ENCODE measurements at regions not wholly inside any gene's neighbourhood (a gene's known extent, or its start where the extent isn't known, plus 50 kb on each side); places are given as distances from the start of the nearest gene placed in this dataset.
"Not testable (repeated sequence)": the region's sequence is repeated elsewhere in the genome, so short reads cannot be mapped to it uniquely, and the experiment has no call there.

DNA sequence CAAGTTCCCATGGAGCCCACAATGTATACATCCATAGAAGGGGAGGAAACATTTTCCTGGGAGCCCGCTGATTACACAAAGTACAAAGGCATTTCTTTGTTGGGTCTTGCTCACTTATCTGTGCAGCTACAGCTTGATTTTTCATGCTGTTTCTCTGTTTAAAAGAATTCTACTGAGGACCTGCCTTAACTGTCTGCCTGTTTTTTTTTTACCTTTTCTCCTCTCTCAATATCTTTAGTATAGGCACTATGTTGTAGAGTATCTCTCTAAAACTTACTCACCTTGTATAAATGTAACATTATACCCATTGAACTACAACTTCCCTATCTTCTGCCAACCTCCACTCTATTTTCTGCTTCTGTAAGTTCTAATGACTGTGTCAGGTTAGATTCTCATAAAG is 494.6 kb upstream of the EPHA5 start:
- DNase-seq (ENCODE audit: low read depth): no peak

DNA sequence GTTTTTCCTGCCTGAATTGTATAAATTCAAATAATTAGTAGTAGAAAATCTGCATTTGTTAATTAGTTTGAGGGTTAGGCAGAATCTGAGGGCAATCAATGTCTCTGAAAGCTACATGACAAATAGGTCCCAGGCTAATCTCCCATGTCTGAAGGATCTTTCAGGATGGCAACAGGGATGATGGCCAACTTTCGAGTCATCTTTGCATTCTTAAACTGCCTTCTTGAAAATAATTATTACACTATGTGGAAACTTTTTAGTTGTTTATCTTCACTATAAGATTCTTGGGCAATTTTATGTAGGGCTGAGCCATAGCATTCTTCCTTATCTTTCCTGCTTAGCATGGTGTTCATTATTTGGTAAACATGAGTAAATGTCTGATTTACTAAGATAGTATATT is 490.3 kb upstream of the EPHA5 start:
- DNase-seq (ENCODE audit: low read depth): no peak

DNA sequence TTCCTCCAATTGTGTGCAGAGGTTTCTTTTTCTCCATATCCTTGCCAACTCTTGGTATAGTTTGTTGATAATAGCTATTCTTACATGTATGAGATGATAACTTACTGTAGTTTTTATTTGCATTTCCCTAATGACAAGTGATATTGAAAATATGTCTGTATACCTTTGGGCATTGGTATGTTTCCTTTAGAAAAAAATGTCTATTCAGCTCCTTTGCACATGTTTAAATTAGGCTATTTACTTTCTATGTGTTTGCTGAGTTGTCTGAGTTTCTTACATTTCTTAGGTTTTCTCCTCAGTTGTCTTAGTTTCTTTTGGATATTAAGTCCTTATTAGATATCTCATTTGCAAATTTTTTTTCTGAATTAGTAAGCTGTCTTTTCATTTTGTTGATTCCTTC is 487.3 kb upstream of the EPHA5 start:
- no peak for DNase-seq (ENCODE audit: low read depth)

DNA sequence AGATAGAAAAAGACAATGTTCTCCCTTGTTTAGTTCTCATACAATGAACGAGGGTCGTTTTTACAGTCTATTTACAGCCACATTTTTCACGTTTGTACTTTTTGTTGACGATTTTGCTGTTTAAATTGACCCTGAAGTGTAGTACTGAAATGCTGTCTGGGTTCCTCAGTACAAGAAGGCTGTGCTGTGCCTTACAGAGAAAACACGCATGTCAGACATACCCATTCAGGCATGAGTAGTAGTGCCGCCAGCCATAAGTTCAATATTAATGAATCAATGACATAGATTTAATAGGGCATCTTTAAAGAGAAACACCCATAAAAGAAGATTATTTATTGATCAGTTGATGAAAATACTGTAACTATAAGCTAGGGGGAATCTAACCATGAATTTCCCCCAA is 459.8 kb upstream of the EPHA5 start:
- DNase-seq (ENCODE audit: low read depth): no peak

DNA sequence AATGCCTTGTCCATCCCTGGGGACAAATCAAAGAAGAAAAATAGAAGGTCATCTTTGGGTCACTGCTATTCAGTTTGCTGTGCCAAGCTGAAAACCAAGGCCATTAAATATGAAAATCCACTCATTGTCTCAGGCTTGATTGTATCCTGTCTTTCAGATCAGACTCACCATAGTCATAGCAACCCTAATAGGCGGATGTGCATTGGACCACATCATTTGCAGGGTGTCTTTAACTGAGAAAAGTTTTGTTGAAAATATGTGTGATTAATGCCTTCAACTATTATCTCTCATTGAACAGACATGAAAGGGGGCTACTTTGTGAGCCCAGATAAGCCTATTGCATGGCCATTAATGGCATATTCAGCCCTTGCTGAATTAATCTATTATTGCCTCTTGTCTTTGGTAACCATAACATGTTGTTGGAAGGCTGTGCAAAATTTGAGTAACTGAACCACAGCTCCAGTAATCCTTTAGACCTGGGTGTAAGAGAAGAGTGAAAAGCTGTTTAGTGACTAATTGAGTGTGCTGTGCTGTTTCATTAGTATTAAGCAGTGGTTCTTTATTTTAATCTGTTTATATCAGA is 453.6 kb upstream of the EPHA5 start:
- no peak for DNase-seq (ENCODE audit: low read depth)

DNA sequence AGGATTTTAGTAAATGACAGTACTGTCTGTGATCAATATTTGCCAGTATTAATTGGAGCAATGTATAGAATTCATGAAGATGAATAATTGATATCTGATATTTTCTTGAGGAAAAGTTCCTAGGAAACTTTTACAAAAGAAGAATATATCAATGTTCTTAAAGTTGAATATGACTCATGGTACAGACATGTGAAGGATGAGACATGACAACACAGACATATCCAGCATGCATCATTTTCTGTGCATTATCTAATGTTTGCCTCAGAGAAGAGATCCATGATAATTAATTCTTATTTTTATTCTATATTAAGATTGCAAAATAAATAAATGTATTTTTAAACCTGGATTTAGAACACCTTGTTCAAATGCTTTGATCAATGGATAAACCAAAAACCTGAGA is 452.9 kb upstream of the EPHA5 start:
- DNase-seq (ENCODE audit: low read depth): no peak

DNA sequence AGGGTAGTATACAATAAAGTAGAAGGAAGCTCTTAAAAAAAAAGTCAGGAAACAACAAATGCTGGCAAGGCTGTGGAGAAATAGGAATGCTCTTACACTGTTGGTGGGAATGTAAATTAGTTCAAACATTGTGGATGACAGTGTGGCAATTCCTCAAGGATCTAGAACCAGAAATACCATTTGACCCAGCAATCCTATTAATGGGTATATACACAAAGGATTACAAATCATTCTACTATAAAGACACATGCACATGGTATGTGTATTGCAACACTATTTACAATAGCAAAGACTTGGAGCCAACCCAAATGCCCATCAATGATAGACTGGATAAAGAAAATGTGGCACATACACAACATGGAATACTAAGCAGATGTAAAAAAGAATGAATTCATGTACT is 444.9 kb upstream of the EPHA5 start:
- not testable (repeated sequence) for DNase-seq (ENCODE audit: low read depth)

DNA sequence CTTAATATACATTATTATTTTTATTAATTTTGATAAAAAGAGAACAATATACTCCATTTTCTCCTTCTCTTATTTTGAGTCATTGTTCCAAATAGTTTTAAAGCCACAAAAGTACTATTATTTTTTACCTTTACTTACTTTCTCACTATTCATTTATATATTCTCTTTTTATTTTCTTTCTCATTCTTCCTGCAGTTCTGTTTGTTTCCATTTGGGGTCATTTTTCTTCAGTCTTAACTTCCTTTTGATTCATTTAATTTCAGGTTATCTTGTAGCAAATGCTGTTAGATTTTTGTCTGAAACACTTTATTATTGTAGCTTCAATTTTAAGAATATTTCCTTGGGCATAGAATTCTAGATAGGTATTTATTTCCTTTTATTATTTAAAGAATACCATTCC is 438.6 kb upstream of the EPHA5 start:
- no peak for DNase-seq (ENCODE audit: low read depth)

DNA sequence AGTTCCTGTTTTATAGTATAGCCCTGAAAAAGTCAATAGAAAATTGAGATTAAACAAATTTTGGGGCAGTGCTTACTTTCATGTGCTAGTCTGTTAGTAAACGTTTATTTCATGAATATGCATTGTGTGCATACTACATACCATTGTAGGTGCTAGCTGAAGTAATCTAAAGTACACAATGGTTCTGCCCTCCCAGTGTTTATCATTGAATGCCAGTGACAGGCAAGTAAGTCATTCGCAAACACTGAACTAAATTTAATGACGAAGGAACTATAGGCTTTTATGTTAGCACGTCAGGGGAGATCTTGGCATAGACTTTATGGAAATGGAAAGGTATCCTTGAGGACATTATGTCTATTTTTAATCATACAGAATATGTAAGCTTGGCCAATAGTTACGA is 426.9 kb upstream of the EPHA5 start:
- no peak for DNase-seq (ENCODE audit: low read depth)

DNA sequence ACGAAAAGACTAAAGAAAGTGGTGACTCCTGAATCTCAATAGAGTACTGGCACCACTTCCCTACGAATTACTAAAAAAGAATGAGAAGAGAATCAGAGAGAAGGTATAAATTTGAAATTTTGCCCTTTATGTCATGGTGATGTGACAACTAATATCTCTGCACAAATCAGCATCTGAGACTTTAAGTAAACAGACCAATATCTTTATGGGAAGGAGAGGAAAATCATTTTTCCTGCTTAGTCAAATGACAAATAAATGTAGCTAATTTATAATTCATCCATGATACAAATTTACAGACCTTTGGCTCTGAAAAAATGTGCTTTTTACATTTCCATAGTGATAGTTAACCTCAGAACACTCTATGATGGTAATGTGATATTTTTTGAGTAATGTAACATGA is 424.8 kb upstream of the EPHA5 start:
- DNase-seq (ENCODE audit: low read depth): no peak

DNA sequence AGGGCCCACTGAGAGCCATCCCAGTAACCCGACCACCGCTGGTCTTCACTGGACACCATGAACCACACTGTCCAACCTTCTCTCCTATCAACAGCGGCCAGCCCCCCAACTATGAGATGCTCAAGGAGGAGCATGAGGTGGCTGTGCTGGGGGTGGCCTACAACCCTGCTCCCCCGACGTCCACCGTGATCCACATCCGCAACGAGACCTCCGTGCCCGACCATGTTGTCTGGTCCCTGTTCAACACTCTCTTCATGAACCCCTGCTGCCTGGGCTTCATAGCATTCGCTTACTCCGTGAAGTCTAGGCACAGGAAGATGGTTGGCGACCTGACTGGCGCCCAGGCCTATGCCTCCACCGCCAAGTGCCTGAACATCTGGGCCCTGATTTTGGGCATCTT is 423.8 kb upstream of the EPHA5 start:
- no peak for DNase-seq (ENCODE audit: low read depth)

DNA sequence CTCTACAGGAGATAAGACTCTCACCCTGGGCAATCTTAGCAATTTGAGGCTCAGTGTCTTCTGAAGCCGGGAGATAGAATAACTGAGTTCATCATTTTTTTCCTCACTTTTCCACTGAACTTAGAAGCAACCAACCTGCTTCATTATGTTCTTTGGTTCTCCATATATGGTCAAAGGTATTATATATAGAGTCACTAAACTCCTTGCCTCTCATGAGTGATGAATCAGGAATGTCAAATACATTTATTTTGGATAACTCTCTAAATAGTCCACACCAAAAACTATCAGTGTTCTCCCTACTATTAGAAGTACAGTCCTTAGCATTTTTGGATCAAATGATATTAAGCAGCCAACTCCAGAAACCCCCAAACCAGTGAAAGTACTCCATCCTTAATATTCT is 421.5 kb upstream of the EPHA5 start:
- no peak for DNase-seq (ENCODE audit: low read depth)

DNA sequence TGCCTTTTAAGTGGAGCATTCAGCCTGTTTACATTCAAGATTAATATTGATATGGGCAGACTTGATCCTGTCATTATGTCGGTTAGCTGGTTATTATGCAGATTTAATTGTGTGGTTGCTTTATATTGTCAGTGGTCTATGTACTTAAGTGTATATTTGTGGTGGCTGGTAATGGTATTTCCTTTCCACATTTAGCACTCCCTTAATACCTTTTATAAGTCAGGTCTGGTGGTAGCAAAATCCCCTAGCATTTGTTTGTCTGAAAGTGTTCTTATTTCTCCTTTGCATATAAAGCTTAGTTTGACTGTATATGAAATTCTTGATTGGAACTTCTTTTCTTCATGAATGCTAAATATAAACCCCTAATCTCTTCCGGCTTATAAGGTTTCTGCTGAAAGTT is 403.7 kb upstream of the EPHA5 start:
- no peak for DNase-seq (ENCODE audit: low read depth)

DNA sequence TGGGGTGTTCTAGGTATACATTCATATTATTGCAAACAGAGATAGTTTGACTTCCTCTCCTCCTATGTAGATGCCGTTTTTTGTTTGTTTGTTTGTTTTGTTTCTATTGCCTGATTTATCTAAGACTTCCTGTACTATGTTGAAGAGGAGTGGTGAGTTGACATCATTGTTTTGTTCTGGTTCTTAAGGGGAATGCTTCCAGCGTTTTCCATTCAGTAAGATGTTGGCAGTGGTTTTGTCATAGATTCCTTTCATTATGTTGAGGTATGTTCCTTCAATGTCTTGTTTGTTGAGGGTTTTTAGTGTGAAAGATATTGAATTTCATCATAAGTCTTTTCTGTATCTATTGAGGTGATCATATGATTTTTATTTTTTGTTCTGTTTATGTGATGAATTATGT is 401.6 kb upstream of the EPHA5 start:
- DNase-seq (ENCODE audit: low read depth): no peak

DNA sequence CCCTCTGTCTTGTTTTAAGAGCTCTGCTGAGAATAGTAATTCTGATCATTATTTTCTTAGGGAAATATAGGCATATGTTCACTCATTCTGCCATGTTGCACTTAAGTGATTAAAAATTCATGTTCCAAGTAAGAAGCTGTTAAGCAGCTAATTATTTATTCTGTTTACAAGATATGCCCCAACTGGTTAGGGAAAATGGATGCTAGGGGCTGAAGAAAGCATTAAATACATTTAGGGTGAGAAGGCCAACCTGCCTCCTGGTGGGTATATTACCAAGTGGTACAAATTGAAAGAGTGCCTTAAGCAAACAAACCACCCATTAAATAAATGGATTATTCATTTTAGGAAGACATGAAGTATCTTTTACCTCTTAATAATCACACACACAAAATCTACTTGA is 392.6 kb upstream of the EPHA5 start:
- DNase-seq (ENCODE audit: low read depth): no peak

DNA sequence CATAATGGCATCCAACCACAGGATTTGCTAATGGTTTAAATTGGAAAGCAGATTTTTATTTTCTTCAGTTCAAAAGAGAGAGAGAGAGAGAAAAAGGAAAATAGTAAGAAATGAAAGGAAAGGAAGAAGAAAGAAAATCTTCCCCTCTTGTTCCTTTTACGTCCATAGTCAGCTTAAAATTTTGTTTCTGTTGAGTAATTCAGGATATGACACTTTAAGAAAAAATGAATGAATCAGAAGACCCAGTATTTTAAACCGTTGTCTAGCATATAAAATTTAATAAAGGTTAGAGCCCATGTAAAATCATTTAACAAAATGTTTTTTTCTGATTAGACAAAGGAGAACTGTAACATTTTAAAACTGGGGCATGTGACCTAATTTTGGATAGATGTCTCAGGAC is 391.8 kb upstream of the EPHA5 start:
- no peak for DNase-seq (ENCODE audit: low read depth)

DNA sequence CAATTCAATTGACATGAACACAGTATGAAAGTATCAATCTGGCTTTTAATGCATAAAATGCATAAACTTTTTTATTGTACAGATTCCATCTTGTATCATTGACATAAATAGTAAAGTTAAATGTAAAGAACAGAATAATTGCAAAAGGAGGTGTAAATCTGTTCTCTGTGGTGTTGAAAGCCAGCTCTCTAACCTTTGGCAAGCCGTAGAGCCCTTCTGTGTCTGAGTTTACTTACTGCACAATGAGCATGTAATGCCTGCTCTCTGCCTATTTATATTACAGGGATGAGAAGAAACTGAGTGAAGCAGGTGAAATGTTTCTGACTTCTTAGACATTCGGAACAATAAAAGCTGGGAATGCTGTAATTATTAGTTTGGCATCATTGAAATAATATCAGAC is 389.3 kb upstream of the EPHA5 start:
- DNase-seq (ENCODE audit: low read depth): no peak

DNA sequence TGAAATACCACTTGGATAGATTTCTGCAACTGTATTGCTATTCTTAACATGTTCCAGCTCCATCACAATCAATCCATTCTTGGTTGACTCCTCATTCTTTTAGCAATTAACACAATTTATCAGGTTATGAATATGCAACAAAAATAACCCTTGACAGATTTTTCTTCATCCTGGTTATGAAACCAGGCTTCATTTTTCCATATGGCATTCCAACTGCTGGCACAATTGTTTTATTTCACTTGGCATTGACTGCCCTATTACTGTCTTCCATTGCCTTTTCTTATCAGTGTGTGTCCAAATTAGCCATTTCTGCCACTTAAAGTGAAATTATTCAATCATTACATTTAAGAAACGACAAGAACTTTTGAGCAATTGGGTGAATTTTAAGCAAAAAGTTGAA is 388.8 kb upstream of the EPHA5 start:
- no peak for DNase-seq (ENCODE audit: low read depth)

DNA sequence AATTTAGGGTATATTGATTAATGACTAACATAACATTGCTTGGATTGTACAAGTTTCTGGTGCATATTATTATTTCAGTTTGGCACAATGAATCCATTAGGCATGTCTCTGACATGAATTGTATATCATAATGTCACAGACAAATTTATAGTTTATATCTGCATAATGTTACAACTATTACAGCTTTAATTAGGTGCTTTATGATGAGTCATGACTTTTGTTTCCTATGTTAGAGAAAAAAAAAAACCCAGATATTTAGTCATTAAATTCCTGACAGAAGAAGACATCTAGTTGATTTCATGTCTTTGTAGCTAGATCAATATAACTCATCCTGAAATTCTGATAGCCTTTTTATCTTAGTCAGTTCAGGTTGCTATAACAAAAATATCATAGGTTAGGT is 385.7 kb upstream of the EPHA5 start:
- DNase-seq (ENCODE audit: low read depth): no peak

DNA sequence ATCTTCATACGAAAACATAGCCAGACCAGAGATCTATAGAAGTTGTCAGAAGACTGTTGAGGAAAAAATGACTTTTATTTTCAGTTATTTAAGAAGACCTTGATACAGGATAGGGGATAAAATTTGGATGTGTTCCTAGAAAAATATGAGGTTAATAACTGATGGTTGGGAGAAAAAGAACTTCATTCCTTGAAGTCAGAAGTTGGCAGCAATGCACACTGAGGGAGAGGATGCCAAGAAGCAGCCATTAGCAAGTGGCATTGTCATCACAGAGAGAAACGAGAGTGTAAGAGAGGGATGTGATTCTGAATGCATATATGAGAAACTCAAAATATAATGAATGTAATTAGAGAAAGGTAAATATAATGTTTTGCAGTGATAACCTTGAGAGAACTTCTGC is 382.1 kb upstream of the EPHA5 start:
- no peak for DNase-seq (ENCODE audit: low read depth)

DNA sequence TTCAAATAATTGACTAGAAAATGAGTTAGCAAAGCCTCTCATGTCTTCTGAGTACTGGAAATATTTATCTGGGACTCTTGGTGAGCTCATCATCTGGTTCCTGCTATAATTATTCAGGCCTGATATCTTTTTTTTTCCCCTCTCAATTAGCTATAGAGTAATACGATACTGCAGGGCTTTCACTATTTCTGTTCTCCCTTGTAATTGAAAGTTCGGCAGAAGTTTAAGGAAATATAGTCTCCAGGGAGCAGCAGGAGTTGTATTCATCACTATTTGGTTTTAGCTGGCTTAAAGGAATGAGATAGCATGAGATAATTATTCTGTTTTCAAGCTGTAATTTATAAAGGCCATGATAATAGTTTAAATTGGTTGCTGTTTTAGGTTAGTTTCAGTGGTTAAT is 378.6 kb upstream of the EPHA5 start:
- DNase-seq (ENCODE audit: low read depth): no peak

DNA sequence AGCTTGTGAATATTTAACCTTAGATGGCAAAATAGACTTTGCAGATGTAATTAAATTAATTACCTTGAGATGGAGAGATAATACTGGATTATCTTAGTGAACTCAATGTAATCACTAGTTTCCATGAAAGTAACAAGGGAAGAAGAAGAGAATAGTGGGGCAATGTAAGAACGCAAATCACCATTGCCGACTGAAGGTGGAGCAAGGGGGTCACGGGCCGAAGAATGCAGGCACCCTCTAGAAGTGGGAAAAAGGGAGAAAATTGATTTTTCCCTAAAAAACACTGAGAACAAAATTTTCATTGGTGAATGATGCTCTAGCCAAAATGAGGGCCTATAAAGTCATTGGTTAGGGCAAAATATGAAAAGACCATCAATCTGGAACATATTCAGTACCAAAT is 375.6 kb upstream of the EPHA5 start:
- DNase-seq (ENCODE audit: low read depth): no peak

DNA sequence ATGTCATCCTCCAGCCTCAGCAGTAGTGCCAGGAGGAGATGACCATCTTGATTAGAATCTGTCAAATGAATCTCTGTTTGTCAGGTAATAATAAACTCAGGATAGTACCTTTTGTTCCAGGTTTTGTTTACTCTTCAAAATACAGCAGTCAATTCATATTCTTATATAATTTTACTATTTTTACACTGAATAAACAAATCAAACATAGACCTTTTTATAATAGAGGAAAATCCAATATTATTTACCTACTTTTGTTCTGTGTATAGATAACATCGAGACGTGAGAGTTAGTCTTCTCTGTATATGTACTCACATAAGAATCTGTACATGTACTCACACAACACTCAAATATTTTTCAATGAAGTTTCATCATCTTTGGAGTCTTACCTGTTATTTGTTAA is 365.4 kb upstream of the EPHA5 start:
- DNase-seq (ENCODE audit: low read depth): no peak

DNA sequence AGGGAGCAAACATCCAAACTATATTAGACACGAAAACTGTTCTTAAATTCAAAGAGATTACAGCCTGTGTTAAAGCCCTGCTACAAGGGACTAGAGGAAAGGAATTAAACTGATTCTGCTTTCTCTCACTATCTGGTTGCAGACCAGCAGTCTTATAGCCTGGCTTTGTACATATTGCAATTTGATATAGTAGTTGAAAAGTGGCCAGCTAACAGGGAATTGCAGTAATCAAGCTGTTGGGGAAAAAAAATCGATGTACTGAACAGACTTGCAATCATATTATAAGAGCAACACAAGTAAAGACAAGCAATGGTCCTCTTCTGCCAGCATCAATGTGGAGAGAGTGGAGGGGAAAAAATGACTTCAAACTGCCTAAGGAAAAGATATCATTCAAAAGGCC is 364.4 kb upstream of the EPHA5 start:
- DNase-seq (ENCODE audit: low read depth): no peak

DNA sequence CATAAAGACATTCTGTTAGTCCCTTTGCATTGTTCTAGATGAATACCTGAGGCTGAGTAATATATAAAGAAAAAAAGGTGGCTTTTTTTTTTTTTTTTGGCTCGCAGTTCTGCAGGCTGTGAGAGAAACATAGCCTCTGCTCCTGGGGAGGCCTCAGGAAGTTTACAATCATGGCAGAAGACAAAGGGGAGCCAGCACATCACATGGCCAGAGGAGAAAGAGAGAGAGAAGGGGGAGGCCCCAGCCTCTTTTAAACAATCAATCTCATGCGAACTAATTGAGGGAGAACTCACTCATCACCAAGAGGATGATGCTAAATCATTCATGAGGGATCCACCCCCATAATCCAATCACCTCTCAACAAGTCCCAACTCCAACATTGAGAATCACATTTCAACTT is 364.0 kb upstream of the EPHA5 start:
- no peak for DNase-seq (ENCODE audit: low read depth)

All from T follicular helper cell (primary cell).